ENCODE measurements at regions not wholly inside any gene's neighbourhood (a gene's known extent, or its start where the extent isn't known, plus 50 kb on each side); places are given as distances from the start of the nearest gene placed in this dataset.

DNA sequence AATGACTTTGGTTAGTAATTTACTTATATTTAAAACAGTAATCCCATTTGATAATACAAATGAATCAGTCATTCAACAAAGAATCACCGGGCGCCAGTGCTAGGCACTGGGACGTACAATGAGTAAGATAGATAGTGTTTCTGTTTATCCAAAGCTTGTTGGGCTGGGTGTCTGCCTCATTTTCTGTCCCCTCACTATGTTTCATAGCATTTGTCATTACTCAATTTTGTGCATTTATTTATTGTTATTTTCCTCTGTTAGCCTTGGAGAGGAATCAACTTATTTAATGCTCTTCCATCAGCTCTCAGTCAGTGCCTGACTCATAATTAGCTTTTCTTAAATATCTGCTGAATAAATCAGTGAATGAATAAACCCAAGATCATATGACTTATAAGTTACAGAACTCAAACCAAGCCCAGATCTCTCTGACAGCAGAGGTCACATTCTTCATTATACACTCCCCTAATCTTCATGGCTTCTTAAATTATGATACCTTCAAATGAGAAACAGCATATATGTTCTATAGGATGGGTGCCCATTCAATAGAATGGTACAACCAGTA is 86.2 kb downstream of the TSPAN8 start:
- no peak for DNase-seq

DNA sequence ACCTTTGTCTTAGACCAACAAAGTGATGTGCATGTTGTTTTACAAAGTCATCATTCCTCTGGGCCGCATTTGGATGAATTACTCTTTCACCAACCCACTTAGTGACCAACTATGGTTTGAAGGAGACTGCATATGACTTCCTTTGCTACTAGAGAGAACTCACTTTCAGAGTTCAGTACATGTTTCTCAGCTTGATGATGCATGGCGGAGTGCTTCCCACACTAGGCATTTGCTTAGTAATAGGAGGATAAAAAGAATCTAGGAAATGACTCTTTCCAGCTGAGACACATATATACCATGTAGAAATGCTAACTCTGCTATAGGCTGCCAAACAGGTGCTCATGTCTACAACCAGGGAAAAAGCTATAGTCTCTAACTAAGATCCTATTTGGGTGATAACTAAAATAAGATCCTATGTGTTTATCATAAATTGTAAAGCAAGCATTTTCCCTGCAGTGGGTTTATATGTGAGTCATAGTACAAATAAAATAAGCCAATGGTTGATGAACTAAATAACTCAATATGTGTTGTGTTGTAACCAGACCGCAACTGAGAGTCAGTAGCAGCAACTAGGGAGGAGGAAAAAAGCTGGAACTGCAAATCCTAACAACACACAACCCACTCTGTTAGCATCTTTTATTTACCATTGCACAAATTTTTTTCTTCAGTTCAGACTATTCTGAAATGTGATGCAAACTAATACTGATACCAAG is 87.2 kb downstream of the TSPAN8 start:
- DNase-seq = no peak

DNA sequence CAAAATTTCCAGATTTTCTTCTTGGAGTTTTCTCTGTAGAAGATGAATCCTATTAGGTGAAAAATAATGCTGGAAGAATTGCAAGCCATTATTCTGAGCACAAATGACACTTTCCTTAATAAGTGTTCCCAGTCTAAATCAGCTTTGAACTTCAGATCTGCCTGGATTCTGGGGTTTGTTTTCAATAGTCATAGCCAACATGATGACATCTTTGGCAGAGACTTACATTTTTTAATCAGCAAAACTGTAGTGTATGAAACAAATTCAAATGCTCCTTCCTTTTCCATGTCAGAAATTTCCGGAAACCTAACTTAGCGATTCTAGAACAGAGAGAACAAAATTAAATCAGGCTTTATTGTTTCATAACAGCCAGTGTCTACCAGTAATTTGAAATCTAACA is 88.5 kb downstream of the TSPAN8 start:
- DNase-seq = no peak

DNA sequence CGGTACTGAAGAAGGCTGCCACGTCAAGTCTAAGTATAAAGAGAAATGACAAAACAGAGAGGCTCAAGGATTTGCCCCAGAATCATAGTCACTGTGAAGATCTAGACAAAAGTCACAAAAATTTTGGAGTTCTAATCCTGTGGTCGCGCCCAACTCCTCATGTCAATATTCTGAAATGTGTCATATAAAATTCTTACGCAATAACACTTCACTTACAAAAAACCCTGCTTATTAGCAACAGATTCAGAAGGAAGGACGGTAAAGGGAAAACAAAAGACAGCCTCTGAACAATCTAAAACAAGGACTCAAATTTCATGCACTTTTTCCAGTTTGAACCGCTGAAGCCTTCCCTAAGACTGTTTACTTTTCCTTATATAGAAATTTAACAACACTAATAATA is 94.7 kb downstream of the TSPAN8 start:
- no peak for DNase-seq

DNA sequence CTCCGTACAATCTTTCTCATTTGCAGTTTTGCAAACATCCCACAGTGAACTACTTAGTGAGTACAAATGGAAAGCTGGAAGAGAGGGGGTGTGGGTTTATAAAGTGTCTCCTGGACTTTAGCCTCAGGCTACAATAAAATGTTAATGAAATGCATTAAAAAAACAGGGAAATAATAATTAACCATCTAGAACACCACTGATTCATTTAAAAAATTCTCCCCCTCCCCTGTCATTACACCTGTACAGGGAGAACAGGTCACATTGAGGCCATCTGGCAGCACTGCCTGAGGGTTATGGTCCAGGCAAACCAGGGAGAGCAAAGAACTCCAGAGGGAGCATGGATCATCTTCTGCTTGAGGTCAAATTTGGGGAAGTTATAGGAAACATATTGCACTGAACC is 96.3 kb downstream of the TSPAN8 start:
- no peak for DNase-seq

DNA sequence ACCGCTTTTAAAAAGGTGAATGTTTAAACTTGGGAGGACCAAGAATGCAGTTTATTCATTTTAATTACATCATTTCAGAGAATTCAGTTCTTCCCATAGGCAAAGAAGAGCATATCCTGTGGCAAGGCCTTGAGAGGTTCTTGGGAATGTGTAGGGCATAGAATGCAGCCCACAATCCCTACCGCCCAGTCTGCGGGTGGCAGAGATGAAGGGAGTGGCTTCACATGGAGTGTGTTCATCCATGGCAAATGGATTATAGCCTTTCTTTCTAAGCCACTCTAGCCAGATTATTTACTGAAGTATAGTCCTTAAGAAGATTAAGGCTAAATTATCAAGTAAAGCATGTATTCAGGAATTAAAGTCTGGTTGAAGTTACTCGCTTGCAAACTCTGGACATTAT is 97.4 kb downstream of the TSPAN8 start:
- no peak for DNase-seq

DNA sequence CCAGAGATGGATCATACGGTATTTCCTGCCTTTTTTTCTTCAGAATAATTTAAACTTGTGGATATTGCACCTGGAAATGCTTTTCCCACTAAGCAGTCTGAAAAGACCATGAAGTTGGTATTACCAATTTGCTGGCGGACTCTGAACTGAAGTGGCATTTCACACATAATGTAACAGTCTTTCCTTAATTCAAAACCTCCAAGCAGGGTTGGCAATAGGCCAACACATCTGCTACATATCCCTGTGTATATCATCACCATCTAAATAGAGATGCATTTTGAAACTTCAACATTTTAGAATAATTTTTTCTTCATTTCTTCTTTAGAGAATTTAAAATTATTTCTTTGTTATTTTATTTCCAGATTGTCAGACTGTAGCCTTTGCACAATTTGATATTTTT is 100.5 kb downstream of the TSPAN8 start:
- no peak for DNase-seq

DNA sequence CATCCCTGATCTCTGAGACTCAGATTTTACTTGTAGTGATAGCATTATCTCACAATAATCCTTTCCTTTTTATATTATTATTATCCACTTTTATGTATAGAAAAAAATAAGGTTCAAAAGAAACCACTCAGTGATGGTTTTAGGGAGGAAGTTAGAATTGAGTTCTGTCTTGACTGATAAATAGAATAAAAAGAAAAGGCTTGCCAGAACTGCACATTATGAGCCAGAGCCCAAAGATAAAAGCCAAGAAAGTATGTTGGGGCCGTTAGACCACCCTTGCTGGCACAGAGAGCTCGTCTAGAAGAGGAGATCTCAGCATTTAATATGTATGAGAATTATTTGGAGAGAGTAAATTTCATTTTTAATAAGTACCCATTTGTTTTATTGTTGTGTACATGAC is 103.2 kb downstream of the TSPAN8 start:
- DNase-seq = no peak

DNA sequence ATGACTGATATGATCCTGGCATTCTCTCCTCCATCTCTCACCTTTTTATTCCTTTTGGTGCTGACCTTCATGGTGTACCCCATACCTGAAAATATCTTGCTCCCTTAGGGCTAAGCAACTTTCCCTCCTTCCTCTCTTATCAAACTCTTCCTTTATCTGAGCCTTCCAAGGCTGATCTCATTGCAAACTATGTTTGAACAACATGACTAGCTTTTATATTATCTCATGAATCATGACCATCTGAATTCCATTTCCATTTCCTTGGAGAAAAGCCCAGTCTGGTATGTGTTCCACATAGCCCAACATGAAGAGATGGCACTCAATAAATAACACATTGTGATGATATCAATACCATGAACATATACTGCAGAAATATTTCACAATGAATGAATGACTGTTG is 111.6 kb downstream of the TSPAN8 start:
- no peak for DNase-seq

DNA sequence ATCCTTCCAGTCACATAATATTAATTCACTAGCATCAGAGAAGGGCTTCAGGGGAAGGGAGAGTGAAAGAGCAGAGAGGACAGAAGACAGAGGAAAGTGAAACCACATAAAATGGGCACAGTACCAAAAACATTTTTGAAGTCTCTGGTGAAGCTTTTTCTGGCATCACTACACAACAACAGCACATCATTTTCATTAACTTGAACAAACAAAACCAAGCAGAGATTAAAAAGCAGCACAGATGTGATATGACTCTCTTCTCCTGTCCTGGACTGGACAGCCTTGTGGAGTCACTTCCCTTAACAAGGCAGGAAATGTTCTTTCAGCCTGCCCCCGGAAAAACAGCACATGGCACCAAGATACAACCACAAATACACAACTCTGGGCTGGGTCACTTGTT is 112.0 kb downstream of the TSPAN8 start:
- DNase-seq = peak; percentile 48

DNA sequence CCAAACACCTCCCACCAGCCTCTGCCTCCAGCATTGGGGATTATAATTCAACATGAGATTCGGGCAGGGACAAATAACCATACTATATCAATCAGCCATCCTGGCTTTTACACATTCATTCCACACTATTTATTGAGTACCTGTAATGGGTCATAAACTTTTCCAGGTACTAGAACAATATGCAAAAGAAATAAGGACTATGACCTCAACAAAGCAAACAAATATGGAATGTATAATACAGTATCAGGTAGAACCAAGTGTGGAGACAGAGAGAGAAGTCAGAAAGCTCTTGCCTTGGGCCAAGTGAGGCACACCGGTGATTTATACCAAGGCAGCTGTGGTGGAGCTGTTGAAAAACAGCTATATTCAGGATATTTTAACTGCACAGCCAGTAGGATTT is 116.3 kb downstream of the TSPAN8 start:
- DNase-seq = no peak

DNA sequence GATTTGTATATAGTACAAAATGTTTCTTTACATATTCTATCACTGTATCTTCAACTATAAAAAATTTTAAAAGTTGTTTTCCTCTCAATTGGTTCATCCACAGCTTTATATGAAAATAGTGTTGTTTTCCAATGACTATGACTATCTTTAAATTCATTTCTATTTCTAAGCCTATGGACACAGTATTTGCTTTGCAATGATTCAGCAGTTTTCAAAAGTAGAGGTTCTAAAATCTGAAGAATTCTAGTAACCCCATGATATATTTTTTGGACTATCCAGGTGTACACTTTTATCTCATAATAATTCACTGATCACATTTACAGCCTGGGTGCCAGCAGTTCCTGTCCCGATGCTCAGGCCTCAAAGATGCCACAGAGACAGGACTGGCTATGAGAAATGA is 118.4 kb upstream of the PTPRR start:
- no peak for DNase-seq

DNA sequence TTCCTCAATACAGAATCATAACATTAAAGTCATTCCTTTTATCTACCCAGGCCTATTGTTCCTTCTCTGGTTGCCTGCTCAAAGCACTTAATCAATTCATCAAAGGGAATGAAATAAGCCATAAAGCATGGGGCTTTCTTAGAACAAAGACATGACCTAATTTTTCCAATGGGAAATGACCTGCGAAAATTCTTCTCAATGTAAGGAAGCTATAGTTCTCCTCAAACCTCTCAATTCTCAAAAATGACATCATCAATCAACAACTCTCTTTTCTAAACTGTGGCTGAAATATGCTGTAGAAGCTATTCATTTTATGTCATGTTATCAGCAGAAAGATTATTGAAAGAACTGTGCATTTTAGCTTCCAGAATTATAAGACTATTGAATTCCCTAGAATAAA is 116.0 kb upstream of the PTPRR start:
- no peak for DNase-seq

DNA sequence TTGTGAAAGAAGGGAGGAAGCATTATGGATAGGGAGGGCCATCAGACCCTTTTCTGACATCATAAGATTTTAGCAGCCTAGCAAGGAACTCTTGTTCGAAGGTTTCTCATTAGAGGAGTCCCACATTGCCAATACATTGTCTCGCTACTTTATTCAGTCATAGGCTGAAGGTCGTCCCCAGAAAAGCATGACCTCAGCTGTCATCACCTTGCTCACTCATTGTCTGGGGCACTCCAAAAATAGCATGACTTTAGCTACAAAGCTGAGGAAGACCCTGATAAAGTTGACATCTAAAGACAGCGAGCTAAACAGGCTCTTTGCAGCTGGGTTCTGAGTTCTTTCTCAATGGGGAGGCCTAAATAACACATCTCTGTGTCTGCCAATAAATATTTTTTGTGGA is 112.4 kb upstream of the PTPRR start:
- no peak for DNase-seq

DNA sequence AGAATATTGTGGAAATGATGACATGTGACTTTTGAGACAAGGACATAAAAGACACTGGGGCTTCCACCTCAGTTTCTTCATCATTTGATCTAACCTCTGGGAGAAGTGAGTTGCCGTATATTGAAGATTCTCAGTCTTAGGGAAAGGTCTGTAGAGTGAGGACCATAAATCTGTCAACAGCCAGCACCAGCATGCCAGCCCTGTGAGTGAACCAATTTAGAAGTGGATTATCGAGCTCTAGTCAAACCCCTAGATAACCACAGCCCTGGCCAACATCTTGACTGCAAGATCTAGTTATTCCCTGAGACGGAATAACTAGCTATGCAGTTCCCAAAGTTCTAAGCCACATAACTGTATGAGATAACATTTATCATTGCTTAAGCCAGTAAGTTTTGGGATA is 108.8 kb upstream of the PTPRR start:
- DNase-seq = no peak

DNA sequence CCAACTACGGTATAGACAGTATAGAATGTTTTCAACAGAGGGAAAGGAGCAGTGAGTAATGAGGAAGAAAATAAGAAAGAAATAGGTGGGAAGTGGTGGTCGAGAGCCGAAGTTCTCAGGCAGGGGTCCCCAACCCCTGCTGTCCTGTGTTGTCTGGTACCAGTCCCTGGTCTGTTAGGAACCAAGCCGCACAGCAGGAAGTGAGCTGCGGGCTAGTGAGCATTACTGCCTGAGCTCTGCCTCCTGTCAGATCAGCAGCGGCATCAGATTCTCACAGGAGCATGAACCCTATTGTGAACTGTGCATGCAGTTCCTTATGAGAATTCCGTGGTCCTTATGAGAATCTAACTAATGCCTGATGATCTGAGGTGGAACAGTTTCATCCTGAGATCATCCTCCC is 107.3 kb upstream of the PTPRR start:
- no peak for DNase-seq

DNA sequence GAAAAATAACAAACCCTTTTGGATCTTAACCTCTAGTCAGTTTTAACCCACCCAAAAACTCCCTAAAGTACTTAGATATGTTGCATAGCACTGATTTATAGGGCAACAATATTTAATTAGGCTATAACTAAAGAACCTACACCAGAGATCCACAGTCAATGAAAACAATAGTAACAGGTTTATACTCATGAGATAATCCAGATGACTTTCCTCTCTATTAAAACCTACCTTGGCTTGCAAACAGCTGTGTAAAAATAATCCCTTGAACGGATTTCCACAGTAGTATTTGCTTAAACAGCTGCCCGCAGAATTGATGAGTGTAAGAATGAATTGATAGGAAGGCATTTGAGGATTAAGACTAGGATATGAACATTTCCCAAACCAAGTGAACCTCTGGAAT is 104.3 kb upstream of the PTPRR start:
- DNase-seq = no peak

DNA sequence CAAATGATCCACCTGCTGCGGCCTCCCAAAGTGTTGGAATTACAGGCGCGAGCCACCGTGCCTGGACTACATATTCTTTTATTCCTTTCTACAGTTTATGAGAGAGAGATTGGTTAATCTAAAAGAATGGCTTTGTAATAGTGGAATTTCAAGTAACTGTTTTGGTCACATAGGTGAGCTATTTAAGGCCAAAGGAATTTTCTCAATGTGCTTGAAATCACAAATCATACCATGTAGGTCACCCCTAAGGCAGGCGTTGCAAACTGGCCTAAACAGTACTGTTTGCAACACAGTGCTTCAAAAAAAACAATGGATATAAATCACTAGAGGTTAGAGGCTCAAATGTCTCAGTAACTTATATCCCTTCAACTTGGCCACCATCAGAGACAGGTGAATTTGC is 103.7 kb upstream of the PTPRR start:
- no peak for DNase-seq

DNA sequence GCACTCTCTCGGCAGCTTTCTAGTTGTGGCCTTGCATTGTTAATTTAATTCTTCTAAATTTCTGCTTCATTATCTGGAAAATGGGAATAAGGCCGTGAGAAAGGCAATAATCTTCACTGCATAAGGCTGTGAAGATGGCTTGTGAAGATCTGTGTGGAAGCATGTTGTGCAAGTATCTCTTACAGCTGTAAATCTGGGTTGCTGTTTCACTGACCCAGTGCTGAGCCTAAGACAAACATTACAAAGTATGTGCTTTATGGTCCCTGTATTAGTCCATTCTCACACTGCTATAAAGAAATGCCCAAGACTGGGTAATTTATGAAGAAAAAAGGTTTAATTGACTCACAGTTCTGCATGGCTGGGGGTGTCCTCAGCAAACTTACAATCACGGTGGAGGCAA is 101.0 kb upstream of the PTPRR start:
- no peak for DNase-seq

DNA sequence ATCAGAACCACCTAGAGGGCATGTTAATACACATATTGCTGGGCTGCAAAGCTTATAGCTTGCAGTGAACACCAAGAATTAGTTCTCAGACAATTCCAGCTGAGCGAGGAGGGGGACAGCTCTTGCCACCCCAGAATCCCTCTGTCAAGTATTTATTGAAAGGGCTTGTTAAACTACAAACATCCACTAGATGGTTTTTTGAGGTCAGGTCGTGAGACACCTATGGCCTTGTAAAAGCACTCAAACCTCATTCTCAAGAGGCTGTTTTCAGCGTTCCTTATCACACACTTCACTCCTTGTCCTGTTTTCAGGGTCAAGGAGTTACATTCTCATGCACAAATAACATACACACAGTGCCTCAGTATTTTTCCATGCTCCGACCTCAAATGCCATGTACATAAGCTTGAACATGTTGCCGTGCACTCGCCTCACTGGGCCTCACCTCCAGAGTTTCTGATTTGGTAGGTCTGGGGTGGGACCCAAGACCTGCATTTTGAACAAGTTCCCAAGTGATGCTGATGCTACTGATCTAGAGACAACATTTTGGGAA is 98.8 kb upstream of the PTPRR start:
- DNase-seq = no peak

DNA sequence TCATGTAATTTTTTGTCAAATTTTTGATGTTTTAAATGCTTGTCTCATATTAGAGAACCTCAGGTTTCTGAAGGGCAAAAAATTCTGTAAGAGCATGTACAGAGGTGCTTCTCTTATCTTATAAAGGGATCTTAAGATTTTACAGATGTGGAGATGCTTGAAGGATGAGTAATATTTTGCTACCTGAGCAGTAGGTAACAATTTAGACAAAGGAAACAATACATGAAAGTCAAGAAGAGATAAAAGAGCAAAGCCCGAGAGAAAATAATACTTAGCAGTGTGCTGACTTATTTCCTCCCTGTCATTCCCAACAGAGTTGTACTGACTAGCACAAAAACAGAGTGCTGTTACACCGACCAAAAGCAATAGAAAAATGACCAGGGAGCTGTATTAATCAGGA is 98.1 kb upstream of the PTPRR start:
- no peak for DNase-seq

DNA sequence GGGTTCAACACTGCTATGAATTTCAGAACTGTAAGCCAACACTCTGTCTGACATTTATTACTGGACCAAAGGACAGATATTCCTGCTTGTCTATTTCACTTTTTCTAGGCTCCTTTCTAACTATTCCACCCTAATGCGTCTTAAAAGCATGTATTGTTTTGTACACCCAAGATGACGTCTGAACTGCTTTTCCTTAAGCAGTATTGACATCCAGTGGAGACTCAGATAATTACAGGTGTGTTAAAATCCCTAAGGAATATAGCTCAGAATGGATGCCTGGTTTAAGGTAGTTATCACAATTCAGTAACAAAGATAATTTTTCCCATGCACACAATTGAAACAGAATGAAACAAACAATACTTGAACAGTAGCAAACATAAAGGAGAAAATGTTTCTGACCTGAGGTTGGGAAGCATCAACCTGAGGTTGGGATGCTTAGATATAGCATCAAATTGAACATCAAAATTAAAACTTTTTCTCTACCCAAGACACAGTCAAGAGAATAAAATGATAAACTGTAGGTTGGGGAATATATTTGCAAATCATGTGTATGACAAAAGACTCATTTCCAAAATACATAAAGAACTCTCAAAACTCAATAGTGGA is 93.7 kb upstream of the PTPRR start:
- DNase-seq = peak; percentile 70

DNA sequence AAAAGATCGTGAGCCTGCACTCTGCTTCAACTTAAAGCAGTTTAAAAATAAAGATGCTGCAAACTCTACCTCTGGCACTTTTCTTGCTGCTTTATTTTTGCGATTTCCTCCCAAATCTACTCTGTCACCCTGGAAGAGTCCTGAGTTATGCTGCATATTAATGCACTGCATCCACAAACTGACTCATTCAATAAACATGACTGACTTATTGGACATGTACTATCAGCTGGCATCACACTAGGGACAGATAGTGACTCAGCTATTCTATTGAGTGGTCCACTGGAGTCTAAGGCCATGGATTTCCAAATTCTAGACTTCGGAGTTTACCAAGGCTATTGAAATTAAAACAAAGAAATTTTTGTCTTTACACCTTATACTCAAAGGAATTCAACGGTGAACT is 90.7 kb upstream of the PTPRR start:
- DNase-seq = no peak

DNA sequence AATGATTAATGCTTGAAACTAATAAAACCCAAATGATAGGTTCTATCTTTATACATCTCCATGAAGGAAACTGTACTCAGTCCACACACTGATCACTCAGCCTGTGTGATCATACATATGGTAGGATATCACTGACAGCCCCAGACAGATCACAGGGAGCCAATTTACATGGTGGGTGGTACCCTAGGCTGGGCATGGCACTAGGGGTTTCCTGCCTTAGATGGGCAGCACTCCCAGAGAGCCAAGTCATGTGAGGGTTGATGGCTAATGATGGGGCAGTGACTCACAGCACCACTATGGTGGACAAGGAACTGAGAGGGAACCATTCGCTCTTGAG is 89.6 kb upstream of the PTPRR start:
- no peak for DNase-seq

All from OCI-M1 (cell line).